HUDEP-2 (cell line): ENCODE measurements at regions not wholly inside any gene's neighbourhood (a gene's known extent, or its start where the extent isn't known, plus 50 kb on each side); places are given as distances from the start of the nearest gene placed in this dataset.

ENCODE experiments used
- DNase-seq, 76 experiments: peaks; one replicate each; lab custom pipeline; 2025; ENCODE audit not compliant: unreplicated experiment in 76 of 76; lab: John Stamatoyannopoulos, UW

DNA sequence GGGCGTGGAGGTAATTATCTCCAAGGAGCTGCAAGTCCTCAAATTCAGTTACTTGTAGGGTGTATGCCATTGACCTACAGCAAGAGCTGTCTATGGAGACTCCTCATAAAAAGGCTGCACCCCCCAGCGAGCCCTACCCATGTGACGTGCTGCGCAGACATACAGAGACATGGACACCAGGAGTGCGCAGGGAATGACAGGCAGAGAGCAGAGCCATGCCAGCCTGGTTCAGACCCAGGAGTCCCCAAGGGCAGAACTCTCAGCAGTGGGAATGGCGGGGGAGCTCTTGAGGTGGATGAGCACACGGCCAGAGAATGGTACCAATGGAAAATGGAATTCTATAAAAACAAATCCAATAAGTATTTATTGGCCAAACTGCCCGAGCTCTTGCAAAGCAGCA lies 310.1 kb downstream of the MYCN start:
- no peak for DNase-seq

DNA sequence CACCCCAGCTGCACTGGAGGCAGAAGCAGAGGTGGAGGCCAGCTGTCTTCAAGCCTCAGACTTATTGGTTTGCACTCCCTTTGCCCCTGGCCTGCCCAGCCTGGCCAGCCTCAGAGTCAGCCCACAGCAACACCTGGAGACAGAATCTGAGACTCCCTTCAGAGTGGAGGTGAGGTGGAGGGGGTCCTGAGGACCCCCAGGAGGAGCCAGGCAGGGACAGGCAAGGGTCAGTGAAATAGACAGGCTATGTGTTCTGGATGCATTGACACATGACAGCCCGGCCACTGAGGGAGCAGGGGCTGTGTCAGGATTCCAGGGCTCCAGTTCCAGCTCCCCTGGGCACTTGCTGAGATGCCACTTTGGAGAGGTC lies 309.7 kb downstream of the MYCN start:
- DNase-seq = no peak

DNA sequence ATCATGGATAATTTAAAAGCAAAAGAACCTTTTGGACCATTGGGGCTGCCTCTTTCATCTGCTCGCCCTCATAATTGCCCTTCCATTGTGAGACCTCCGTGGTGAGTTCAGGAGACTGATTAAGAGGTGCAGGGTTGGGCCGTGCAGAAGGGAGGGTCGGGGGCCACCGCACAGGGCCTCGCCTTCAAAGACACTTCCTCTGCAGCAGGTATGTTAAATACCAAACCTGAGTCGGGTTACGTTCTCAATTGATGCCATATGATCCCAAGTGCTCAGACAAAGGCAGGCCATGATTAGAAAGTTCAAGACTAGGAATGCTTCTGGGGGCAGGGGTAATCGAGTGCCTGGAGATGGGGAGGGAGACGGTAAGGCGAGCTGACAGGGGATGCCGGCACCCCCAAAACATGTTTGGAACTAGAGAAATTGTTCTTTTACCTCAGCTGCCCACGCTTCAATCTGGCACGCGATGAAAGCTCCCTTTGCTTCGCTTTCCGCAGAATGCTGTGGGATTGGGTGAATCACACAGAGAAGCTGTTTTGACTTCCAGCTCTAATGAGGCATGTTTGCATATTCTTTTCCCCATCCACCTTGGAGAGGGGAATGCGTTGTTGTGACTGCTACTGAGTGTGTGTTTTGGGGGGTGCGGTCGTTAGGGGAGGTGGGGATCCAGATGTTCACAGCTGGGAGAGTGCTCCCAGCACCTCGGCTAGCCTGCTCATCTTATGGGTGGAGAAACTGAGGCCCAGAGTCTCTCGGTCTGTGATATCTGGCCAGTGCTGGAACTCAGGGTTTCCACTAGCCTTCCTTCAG lies 309.1 kb downstream of the MYCN start:
- no peak for DNase-seq

DNA sequence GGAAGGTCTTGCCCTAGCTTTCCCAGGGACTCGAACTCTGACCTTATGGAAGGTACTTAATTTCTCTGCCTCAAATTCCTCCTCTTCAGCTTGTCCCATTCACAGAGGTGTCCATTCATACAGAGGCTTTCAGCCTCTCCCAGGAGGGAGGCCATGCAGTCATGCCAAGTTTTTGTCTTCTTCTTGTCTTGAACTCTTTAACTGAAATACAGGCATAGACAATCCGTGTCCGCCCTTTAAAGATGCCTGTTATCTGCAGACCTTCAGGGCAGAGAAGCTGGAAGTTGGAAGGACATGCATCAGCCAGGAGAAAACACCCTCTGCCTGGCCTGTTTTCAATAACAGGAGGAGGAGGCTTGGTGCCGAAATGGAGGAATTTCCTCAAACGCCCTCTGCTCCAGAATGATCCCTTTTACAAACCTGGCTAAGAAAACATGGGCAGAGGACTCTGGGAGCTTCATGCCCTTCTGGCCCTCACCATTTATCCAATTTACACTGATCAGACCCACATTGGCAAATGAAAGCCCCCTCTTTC lies 308.3 kb downstream of the MYCN start:
- no peak for DNase-seq

DNA sequence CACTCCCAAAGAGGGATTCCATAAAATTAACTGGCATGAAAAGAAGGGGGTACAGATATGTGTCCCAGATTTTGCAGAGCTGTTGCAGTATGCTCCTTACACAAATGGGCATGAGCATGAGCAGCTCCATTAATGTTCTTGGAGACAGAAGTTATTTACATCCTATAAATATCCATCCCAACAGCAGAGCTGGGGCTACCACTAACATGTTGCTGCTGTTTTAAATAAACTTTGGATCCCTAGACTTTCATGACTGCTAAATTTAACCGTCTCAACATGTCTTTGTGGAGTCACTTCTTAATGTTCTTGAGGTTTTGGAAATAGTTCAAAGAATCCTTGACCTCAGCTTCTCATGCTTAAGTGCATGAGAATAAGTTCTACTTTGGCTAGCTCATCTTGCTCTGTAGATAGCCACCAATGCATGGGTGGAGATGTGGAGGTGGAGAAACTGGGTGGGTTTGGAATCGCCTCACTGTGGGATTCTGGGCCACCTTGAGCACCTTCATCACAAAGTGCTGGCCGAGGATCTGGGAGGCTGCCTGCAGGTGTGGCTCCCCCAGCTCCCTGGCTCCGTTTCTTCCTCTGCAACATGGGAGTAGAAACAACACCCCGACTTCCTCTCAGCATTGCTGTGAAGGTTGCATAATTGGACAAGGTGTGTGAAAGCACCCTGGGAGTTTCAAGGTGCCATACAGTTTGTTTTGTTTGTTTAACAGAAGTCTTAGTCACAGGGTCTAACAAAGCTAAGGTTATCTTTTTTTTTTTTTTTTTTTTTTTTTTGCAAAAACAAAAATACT lies 307.2 kb downstream of the MYCN start:
- DNase-seq = no peak

DNA sequence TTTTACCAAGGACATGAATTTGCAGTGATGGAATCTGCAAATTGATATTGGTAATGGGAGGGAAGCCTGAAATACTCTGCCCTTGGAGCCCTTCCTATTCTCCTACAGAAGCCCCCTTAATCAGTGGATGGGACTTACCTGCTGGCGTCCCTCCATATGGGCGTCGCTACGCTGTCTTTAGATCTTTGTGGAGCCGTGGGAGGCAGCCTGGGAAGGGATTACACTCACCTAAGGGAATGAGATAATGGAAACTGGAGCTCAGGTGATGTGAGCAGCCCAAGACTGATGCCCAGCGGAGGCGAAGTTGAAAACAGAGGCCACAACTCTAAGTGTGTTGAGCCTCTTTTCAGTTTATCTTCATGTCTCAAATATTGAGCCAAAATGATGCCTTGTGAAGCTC lies 306.6 kb downstream of the MYCN start:
- no peak for DNase-seq

GRCh38 chr2:16246281-16246850 lies 306.0 kb downstream of the MYCN start:
- no peak for DNase-seq

DNA sequence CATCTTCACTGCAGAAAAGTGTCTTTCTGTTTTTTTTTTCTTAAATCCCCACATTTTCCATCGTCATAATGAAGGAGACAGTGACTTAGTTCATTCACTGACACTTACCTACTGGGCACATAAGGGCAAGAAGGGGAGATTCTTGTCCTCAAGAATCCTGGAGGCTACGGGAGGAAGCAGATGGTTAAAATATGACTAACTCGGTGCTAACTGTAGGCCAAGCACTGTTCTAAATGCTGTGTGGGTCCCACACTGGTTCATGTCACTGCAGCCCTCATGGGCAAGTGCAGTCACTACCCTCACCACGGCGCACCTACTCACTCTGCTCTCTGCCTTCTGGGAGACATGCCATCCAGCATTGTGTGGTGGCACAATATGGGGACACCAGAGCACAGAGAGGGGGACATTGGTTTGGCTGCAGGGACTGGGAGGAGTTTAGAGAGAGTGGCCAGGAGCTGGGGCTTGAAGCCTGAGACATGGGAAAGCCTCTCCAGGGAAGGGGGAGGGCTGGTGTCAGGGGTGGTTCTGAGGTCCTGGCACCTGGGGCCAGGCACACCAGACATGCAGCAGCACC lies 305.2 kb downstream of the MYCN start:
- no peak for DNase-seq

DNA sequence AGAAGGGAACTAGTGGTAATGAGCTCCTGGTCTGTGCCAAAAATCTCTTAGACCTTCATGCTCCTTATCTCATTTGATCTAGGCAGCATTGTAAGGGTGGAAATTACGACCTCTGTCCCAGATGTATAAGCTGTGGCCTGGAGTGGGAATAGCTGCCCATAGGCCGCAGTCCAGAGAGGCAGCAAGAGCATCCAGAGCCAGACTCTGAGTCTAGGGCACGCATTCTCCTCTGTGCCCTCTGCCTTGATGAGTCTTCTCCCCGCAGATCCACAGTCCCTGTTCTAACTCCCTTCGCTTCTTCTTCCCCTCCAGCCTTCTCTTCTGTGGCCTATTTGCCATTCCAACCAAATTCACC lies 304.6 kb downstream of the MYCN start:
- DNase-seq = no peak

DNA sequence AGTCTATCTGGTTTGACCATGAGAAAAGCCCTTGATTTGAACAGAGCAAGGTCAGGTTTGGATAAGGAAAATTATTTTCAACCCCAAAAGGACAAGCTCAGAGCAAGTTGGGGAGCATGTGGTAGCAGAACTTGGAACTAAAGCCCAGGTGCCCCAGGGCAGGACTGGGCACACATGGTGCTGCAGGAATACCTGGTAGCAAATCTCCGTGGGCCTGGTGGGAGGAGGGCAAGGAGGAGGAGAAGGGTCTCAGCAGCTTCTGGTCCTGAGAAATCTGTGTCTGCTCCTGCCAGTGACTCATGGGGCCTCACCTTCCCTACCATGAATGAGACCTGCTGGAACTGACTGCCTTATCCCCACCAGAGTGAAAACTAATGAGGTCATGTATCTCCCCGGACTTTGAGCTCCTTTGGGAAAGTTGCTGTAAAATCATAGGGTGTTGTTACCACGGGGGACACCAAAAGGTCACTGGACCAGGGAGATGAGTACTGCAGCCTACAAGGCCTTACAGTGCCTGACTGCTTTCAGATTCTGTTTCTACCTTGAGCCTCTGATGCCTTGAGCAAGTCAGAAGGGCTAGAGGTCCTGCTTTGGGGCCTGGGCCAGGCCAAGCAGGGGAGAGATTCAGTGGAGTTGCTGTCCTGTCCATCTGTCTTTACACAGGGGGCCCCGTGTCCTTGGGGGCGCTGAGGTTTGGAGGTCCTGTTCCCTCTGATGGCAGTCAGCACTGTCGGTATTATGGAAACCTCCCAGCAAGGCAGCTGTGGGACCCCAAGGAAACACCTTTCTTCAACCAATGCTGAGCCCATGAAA lies 304.0 kb downstream of the MYCN start:
- no peak for DNase-seq

- DNase-seq = no peak
These were observed 303.2 kb downstream of the MYCN start for GRCh38 chr2:16243411-16243996.

- DNase-seq = no peak
These were observed 302.6 kb downstream of the MYCN start for GRCh38 chr2:16242906-16243305.

- DNase-seq = no peak
These were observed 301.1 kb downstream of the MYCN start for GRCh38 chr2:16241166-16242160.

GRCh38 chr2:16240402-16240801 lies 300.1 kb downstream of the MYCN start:
- no peak for DNase-seq

- DNase-seq = no peak
These were observed 299.0 kb downstream of the MYCN start for GRCh38 chr2:16239296-16239850.

GRCh38 chr2:16238786-16239185 lies 298.4 kb downstream of the MYCN start:
- no peak for DNase-seq

- DNase-seq = no peak
These were observed 297.8 kb downstream of the MYCN start for GRCh38 chr2:16238001-16238761.

- DNase-seq = no peak
These were observed 295.4 kb downstream of the MYCN start for GRCh38 chr2:16235747-16236146.
